Stimulated activated CD8-positive, alpha-beta memory T cell treated with anti-CD3 and anti-CD28 coated beads, Interleukin-7, amount 100 ng/mL, for 48 hours (primary cell): ENCODE measurements at regions not wholly inside any gene's neighbourhood (a gene's known extent, or its start where the extent isn't known, plus 50 kb on each side); places are given as distances from the start of the nearest gene placed in this dataset.
"Not testable (repeated sequence)": the region's sequence is repeated elsewhere in the genome, so short reads cannot be mapped to it uniquely, and the experiment has no call there.

Source experiments
- DNase-seq, 2 donors: peaks; one replicate each; pipeline ENCODE4 v3.0.0-alpha.2; 2020; ENCODE audit warnings: low read depth in 1 of 2; ENCODE audit errors: extremely low read depth in 1 of 2

GRCh38 chr9:129561594-129562281 is 59.2 kb downstream of the C9orf50 start:
- DNase-seq = no peak

- no peak for DNase-seq
Observed at GRCh38 chr9:129560881-129561306, 60.0 kb downstream of the C9orf50 start.

GRCh38 chr9:129559506-129559881 is 61.4 kb downstream of the C9orf50 start:
- DNase-seq = no peak

- no peak for DNase-seq
Observed at GRCh38 chr9:129558551-129559505, 62.1 kb downstream of the C9orf50 start.

GRCh38 chr9:129558063-129558550 is 62.8 kb downstream of the C9orf50 start:
- DNase-seq = no peak

GRCh38 chr9:129557192-129558036 is 63.5 kb downstream of the C9orf50 start:
- DNase-seq = no peak

- no peak for DNase-seq
Observed at GRCh38 chr9:129556491-129557191, 64.3 kb downstream of the C9orf50 start.

GRCh38 chr9:129555512-129556215 is 65.2 kb downstream of the C9orf50 start:
- no peak for DNase-seq

GRCh38 chr9:129554649-129555048 is 66.3 kb downstream of the C9orf50 start:
- DNase-seq = no peak

- DNase-seq = no peak
Observed at GRCh38 chr9:129553277-129553676, 67.6 kb downstream of the C9orf50 start.

- DNase-seq = no peak
Observed at GRCh38 chr9:129552064-129552463, 68.8 kb downstream of the C9orf50 start.

- no peak for DNase-seq
Observed at GRCh38 chr9:129551393-129551973, 69.4 kb downstream of the C9orf50 start.

- DNase-seq = not testable (repeated sequence)
Observed at GRCh38 chr9:129550977-129551376, 69.9 kb downstream of the C9orf50 start.

GRCh38 chr9:129550199-129550839 is 70.6 kb downstream of the C9orf50 start:
- DNase-seq = no peak

- DNase-seq = no peak
Observed at GRCh38 chr9:129549684-129550083, 71.2 kb downstream of the C9orf50 start.

- no peak for DNase-seq
Observed at GRCh38 chr9:129549139-129549538, 71.8 kb downstream of the C9orf50 start.

GRCh38 chr9:129548571-129549135 is 72.2 kb downstream of the C9orf50 start:
- no peak for DNase-seq

GRCh38 chr9:129547869-129548570 is 72.9 kb downstream of the C9orf50 start:
- no peak for DNase-seq
